GM21723 (cell line): ENCODE measurements at regions not wholly inside any gene's neighbourhood (a gene's known extent, or its start where the extent isn't known, plus 50 kb on each side); places are given as distances from the start of the nearest gene placed in this dataset.

Source experiments
- ATAC-seq: cut with Tn5 transposase; IDR thresholded peaks from one replicate; pipeline ENCODE4 v1.9.1; 2021; ENCODE audit warnings: mild to moderate bottlenecking, moderate library complexity; ENCODE audit not compliant: unreplicated experiment

DNA sequence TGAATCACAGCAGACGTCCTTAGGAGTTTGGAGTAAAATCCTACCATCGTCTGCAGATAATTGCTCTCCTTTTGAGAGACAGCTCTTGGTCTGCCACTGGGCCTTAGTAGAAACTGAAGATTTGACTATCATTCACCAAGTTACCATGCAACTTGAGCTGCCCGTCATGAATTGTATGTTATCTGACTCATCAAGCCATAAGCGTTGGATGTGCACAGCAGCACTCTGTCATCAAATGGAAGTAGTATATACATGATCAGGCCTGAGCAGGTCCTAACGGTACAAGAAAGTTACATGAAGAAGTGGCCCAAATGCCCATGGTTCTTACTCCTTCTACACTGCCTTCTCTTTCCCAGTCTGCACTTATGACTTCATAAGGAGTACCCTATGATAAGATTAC is 317.8 kb downstream of the GPATCH2 start:
- ATAC-seq, result no peak

DNA sequence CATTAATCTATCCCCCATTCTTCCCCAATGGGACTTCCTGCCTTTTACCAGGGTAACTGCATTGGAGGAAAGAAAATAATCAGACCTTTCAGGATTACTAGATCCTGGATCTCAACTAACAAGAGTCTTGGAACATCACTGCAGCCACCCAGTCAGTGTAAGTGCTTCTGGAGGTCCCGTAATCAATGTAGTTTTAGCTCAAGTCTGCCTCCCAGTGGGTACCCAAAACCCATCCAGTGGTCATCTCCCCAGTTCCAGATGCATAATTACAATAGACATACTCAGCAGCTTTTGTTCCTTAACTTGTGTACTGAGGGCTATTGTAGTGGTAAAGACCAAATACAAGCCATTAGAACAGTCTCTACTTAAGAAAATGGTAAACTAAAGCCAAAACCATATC is 319.1 kb downstream of the GPATCH2 start:
- ATAC-seq, result no peak

DNA sequence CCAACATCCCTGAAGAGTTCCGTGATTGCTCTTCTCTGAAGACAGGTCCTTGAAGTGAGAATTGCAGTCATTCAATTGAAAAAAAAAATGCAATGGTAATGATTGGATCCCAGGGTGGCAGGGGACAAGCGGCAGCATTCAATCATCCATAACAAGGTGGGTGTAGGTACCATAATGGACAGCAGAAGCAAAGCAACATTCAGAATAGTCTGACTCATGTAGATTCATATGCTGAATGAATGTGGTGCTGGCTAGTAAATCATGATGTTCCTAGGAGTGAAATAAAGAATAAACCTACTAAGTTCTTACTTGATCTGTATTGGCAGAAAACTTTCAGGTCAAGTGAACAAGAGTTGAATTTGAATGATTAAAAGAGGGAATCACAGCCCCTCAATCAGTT is 319.6 kb downstream of the GPATCH2 start:
- no peak for ATAC-seq

DNA sequence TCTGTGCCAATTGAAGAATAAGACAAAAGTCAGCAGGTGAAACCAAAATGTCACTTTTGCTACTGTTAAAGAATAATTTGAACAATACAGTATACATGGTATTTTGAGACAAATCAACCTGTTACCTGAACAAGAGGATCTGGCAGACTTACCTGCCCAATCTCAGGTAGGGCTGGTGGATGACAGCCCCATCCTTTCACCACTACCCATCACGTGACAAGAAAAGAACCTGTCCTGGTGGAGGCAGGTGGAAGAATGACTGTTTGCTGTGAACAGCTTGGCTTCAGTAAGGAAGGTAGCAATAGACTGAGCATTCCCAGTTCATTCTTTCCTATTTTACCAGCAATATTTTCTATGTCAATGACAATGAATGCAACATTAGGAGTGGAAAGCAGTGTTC is 349.6 kb downstream of the GPATCH2 start:
- no peak for ATAC-seq

DNA sequence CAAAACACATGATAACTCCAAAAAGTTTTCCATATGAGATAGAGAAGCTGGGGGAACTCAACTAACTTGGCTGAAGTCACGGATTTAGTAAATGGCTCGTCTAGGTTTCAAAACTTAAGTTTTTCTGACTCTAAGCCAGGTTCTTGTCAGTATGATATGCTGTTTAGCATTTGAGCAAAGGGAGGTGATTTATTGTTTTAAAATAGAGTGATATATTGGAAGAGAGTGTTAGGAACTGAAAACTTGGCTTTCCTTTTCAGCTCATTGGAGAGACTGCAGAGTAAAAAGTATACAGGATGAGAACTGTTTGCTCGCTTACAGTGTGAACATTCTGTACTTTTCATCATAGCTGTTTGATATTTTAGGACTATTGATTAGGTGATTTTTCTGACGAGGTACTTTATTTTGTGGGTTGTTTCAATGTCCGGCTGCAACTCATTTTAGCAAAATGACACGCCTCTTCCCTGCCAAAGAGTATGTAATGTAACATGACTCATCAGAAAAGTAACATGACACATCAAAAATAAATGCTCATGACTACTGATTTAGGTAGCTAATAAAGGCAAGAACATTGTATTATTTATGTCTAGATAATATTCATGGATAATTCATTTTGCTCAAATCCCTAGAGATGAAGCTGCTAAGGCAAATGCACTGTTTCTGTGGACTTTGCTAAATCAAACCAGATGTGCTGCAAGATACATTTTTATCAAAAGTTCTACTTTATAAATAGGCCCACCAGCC is 355.1 kb downstream of the GPATCH2 start:
- ATAC-seq, result no peak

DNA sequence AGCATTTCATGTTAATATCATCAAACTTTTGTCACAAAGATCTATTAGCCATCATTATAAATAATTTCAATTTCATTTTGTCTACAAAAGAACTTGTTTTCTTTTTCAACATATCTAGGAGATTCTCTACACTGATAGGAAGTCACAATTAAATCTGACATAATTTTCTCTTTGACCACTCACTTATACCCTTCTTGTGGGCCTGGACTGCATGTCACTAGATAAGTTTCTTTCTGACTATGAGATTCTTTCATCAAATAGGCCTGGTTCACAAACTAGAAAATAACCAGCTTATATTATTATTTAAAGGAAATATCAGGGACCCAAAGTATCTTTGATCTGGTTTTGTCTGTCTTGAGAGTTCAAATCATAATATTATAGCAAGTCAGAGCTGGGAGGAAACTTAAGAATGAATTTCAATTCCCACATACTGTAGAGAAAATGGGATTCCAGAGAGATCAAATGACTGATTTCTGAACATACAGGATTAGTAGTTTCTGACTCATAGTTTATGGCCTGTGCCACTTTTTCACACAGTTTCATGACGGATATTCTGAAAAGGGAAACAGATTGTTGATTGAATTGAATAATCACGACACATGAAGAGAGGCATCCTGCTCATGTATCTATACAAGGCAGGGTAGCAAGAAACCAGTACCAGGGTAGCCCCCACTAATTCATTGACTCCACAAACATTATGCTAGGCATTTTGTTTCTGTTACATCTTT is 355.8 kb downstream of the GPATCH2 start:
- no peak for ATAC-seq

DNA sequence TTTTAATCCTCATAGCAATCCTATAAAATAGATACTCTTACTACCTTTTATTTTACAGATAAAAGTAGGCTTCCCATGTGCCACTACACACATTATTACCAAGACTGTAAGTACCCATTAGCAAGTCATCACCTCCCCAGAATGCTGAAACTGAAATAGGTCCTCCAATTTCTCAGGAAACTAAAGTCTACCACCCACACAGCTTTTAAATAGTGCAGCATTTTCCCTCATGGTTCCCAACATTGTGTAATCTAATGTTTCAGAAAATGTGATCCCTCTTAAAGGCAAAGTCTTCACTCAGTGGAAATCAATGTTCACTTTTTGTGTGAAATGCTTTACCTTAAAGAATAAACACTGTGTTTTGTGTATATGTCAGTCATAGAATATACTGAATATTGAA is 356.5 kb downstream of the GPATCH2 start:
- no peak for ATAC-seq

DNA sequence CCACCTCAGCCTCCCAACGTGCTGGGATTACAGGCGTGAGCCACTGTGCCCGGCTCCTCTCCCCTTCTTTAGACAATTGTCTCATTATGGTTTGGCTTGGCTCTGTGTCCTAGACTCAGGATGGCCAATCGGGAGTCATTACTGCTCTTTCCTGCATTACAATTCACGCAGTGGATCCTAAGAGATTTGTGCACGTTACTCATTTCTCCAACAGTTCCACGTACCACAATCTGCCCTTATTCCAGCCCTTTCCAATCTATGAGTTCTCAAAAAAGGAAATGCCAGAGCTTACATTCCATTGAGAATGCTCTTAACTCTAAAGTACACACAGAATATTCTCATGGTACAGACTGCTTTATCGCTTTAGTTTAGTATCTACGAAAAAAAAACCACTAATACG is 357.0 kb downstream of the GPATCH2 start:
- no peak for ATAC-seq

DNA sequence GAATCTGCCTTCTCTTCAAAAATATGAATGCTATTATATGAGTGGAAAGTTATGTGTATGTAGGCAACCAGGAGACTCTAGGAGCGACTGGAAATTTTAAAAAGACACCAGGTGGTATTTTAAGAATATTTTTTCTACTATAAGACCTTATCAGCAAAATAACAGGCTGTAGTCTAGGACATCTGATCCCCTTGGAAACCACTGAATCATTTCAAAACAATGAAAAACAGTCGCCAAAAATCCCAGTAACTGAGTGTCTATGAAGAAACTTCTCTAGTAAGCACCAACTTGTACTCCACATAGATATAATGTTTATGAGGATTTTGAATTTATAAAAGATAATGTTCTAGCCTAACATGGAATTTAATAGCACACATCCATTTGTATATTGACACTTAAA is 358.5 kb downstream of the GPATCH2 start:
- ATAC-seq, result no peak

DNA sequence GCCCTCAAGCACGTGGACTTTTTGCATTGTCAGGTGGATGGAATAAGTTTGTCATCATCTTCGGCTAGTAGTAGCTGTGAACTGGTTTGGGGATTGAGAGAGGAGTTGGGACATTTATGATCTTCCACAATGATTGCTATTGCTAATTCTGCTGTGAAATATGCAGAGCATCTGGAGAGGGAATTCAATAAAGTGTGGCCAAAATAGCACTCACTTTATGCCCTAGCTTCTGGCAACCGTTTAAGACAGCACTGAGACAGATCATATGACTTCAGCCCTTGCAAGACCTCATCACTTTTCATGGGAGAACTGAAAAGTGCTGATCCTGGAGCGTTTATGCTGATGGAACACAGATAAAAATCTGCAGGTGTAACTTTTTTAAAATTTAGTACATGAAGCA is 360.8 kb downstream of the GPATCH2 start:
- no peak for ATAC-seq

DNA sequence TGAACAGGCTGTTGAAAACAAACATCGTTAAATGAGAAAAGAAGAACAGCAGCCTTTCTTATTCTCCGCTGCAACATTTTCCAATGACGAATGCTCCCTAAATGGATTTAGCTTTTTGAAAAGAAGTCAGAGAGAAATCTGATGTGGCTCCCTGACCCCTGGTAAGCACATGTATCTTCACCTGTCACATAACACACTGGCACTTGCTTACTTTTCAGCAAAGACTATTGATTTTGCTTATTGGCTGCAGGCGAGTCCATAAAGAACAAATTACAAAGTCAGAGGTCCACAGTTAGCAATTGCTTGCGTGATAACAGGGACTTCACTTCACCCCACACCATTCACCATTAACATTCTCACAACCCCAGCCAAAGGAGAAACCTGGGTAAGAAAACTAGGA is 362.8 kb downstream of the GPATCH2 start:
- ATAC-seq, result no peak

DNA sequence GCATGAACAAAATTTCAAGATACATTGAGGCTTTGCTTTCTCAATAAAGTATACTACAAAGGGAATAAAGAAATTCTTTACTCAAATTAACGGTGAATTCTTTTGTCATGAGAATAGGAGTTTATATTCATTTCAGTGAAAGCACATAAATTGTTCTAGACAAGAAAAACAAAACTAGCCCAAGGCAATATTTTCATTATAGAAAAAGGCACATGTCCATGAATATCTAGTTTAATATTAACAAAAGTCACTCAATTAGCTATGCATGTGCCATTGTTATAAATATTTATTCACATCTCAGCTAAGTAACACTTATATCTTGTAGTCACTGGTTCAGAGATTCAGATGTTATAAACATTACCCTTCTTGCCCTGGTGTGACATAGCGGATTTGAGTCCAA is 369.3 kb downstream of the GPATCH2 start:
- ATAC-seq, result no peak

DNA sequence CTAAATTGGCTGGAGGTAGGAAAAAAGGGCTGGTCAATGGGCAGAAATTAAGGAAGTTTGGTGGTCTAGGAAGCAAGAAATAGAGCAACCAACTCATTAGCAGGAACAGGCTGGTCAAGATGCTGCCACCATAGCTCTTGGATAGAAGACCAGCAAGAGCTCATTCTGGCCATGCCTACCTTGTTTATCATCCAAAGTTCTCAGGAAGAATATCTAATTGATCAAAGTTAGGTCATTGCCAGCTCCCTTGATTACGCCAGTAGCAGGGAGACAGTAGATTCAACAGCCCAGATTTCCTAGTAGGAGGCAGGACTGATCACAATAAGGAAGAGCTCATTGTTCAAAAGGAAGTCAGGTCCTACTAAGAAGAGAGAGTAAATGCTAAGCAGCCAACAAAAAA is 370.2 kb downstream of the GPATCH2 start:
- no peak for ATAC-seq

DNA sequence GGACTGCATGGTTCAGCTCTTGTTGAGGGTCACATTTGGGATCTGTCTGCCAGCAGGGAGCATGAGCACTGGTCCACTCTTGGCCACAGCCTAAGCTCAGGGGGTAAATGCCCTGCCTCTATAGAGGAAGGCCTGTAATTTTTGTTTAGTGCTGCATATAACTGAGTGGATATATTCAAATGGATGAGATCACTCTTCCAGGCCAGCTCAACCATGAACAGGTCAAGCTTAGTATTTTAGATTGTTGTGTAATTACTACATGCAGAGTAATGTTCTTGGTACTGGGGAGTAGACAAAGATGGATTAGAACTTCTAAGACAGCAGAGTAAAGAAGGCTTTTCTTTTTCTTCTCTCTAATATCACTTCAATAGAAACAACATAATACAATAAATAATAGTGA is 376.9 kb downstream of the GPATCH2 start:
- ATAC-seq, result no peak

DNA sequence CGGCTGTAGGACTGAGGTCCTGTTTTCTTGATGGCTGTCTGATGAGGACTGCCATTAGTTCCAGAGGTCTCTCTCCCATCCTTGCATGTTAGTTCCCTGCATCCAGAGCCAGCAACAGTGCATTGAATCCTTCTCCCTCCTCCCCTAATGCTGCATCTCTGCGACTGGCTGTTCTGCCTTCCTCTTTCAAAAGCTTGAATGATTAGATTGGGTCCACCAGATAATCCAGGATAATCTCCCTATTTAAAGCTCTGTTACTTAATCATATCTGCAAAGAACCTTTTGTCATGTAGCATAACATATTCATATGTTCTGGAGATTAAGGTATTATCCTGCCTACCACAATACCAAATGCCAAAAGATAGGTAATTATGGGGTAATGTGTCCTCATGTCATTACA is 377.5 kb downstream of the GPATCH2 start:
- no peak for ATAC-seq

DNA sequence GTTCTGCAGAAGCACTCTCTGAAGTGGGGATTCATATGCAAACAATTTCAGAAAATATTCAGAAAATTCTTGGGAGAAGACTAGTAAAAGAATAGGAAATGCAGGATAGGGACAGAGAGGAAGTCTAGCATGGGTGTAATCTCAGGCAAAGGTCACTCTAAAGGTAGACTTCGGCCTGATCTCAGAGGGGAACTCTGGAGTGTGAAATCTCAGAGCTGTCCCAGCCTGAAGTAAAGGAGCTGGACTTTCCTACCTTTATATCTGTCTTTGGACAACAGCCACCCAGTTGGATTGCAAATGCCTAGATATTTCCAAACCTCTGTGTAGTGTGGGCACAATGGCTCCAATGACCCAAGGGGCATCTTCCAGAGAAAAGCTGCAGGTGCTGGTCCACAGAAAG is 379.8 kb downstream of the GPATCH2 start:
- ATAC-seq, result no peak

DNA sequence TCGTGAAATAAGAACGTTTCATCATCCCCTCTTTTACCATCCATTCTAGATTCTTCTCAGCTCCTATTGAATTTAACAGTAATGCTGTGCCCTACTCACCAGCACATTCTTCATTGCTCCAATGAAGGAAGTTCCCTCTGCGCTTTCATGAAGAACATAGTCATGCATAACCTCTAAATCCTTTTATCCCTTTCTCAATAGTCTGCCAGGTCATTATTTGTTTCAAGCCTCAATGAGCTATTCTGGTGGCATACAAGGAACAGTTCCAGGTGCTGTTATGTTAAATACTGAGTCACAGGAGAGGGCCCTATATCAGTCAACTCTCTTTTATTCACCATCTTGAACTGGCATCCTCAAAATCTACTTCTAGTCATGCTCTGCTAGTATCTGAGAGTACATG is 381.0 kb downstream of the GPATCH2 start:
- ATAC-seq, result no peak

DNA sequence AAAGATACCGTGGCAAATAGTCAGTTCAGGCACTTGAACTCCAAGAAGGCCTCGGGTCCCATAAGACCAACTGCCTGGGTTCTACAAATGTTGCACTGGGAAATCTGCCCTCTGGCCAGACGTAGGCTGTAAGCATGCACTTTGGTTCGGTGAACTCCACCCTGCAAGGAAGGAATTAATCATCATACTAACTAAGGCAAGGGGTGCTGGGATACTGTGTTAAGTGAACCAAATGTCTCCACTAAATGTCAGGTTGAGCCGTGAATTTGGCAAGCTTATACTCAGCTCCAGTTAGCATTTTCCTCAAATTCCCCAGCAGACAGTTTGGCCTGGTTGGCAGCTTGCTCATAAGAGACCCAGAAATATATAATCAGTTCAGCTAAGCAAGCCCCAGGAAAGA is 385.9 kb downstream of the GPATCH2 start:
- no peak for ATAC-seq

DNA sequence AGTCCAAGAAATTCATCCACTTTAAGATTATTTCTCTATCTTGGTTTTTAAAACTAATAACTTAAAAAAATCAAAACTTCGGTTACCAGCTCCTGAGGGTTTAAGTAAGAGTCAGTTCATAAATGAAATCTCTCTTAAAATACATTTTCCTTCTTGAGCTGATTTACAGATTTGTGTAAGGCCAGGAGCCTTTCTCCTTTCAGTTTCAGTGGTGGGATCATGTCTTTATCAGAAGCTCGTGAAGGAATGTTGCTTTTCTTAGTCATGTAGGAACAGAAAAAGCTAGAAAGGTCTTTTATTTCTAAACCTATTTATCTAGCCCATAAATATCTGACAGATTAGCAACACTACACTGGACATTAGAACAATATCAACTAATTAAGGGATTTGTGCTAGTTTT is 390.2 kb downstream of the GPATCH2 start:
- ATAC-seq, result no peak

DNA sequence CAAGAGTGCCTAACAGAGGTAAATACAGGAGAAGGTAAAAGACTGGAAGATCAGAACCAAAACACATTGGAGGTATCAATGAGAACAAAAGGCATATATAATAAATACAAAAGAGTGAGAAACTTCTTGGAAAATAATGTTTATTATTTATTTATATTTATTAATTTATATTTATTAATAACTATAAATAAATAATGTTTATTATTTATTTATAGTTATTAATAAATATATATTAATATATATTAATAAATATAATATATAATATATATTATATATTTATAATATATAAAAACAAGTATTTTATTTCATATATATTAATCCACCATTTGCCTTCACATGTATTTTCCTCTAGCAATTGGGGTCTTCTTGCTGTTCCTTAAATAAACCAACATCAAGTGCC is 391.9 kb downstream of the GPATCH2 start:
- no peak for ATAC-seq

DNA sequence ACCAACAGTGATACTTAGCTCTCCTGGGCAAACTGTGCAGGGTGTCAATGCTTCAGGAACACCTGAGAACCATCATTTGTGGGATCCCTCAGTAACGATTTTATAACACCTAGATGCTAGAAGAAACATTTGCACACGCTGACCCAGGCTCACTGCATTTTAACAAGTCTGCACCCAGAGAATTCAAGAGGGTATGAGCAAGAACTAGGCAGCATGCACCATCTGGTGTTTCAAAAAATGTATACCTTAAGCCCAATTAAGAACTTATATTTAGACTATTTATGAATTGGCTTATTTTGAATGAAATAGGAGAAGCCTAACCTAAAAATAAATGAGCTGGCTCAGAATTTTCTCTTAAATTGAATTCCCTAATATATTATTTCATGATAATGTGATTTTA is 400.5 kb downstream of the GPATCH2 start:
- no peak for ATAC-seq

DNA sequence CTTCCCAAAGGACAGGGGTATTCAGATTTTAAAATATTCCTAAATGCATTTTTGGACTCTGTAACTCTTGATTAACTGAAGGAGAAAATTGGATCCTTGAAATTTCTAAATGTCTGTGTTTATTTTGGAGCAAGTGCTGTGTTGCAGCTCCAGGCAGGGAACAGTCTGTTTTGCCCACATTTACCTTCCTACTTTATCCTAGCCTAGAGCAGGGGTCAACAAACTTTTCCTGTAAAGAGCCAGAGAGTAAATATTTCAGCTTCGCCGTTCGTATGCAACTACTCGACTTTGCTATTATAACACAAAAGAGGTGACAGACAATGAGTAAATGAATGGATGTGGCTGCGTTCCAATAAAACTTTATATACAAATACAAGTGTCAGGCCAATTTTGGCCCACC is 402.2 kb downstream of the GPATCH2 start:
- no peak for ATAC-seq

DNA sequence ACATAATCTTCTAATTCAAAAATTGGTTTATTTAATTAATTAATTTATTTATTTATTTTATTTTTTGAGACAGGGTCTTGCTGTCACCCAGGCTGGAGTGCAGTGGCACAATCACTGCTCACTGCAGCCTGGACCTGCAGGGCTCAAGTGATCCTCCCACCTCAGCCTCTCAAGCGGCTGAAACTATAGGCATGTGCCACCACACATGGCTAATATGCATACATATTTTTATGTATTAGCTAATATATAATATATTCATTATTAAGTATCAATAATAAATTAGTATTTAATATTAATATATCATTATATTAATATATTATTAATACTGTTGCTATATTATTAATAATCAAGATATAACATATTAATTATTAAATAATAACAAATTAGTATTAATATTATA is 406.7 kb downstream of the GPATCH2 start:
- ATAC-seq, result no peak
